AG04449 (cell line): ENCODE measurements at regions not wholly inside any gene's neighbourhood (a gene's known extent, or its start where the extent isn't known, plus 50 kb on each side); places are given as distances from the start of the nearest gene placed in this dataset.

Experiments used
- CTCF ChIA-PET: fragments of 350-600 bp; formaldehyde crosslinking; extraction: SDS; loops from one replicate; lab custom pipeline; 2021; ENCODE audit warnings: antibody characterized with exemption; lab: Yijun Ruan, JAX
- POLR2A ChIA-PET: fragments of 400-600, 350-600 bp; formaldehyde crosslinking; extraction: SDS; loops from one replicate; lab custom pipeline; 2020; ENCODE audit warnings: antibody characterized with exemption, inconsistent platforms; lab: Yijun Ruan, JAX
- DNase-seq: peaks from one replicate; pipeline ENCODE4 v3.0.0-alpha.2; 2010; ENCODE audit warnings: low read depth, low spot score
- H3K4me3 ChIP-seq: 2 replicates; pipeline ENCODE4 v1.5.1; 2011; ENCODE audit warnings: low read depth, mild to moderate bottlenecking, control low read depth, low read length
- CTCF ChIP-seq: IDR thresholded peaks from one replicate; pipeline ENCODE4 v1.5.1; 2011; ENCODE audit warnings: mild to moderate bottlenecking, moderate library complexity, low read length, control low read depth, inconsistent platforms; ENCODE audit not compliant: insufficient read depth; ENCODE audit errors: missing control alignments

GRCh38 chr5:167352801-167353200 lies 938.6 kb upstream of the WWC1 start:
- DNase-seq = no peak
- H3K4me3 ChIP-seq = no peak overlapping the region
- TF ChIP-seq CTCF = no peak
- ChIA-PET POLR2A (no interaction called here), CTCF (no interaction called here)

- POLR2A ChIA-PET = no interaction called here
- CTCF ChIA-PET = no interaction called here
Observed at GRCh38 chr5:167355346-167355745, 936.1 kb upstream of the WWC1 start.

GRCh38 chr5:167356374-167356773 lies 935.1 kb upstream of the WWC1 start:
- ChIA-PET CTCF (no interaction called here), POLR2A (no interaction called here)
- TF ChIP-seq CTCF = no peak
- no peak for DNase-seq
- no peak overlapping the region for H3K4me3 ChIP-seq

More at GRCh38 chr5:167355346-167355745, 936.1 kb upstream of the WWC1 start:
- DNase-seq = no peak
- TF ChIP-seq CTCF = no peak
- no peak overlapping the region for H3K4me3 ChIP-seq

- no peak for DNase-seq
- no peak for TF ChIP-seq CTCF
- POLR2A ChIA-PET = no interaction called here
- no peak overlapping the region for H3K4me3 ChIP-seq
- CTCF ChIA-PET = no interaction called here
Observed at GRCh38 chr5:167358868-167359492, 932.5 kb upstream of the WWC1 start.

- POLR2A ChIA-PET = no interaction called here
- TF ChIP-seq CTCF = no peak
- no peak overlapping the region for H3K4me3 ChIP-seq
- DNase-seq = no peak
- CTCF ChIA-PET = no interaction called here
Observed at GRCh38 chr5:167361795-167362194, 929.6 kb upstream of the WWC1 start.

- TF ChIP-seq CTCF = no peak
- no peak overlapping the region for H3K4me3 ChIP-seq
- ChIA-PET CTCF (no interaction called here), POLR2A (no interaction called here)
- no peak for DNase-seq
Observed at GRCh38 chr5:167363065-167363464, 928.4 kb upstream of the WWC1 start.
